Left lung (tissue), 4 donors: ENCODE measurements at regions not wholly inside any gene's neighbourhood (a gene's known extent, or its start where the extent isn't known, plus 50 kb on each side); places are given as distances from the start of the nearest gene placed in this dataset.

ENCODE experiments used
- ATAC-seq: fragments of 200-7000 bp; cut with Tn5 transposase; one replicate; pipeline ENCODE4 v1.9.1; 2020; ENCODE audit warnings: moderate library complexity
- DNase-seq, 4 donors: peaks; one replicate each; pipeline ENCODE4 v3.0.0-alpha.2; 2013 to 2020
- H3K27ac ChIP-seq, 2 donors: fragments of 200-600 bp; sonication (generic) in 1 of 2; one replicate each; pipeline versions ENCODE4 v1.5.0 to v1.8.0; 2020 to 2021
- H3K27me3 ChIP-seq, 2 donors: fragments of 200-600 bp; sonication (generic) in 1 of 2; one replicate each; pipeline versions ENCODE4 v1.5.0 to v1.8.0; 2020 to 2021
- H3K36me3 ChIP-seq, 2 donors: fragments of 200-600 bp; sonication (generic) in 1 of 2; one replicate each; pipeline versions ENCODE4 v1.5.0 to v1.8.0; 2020 to 2021
- H3K4me1 ChIP-seq, 2 donors: fragments of 200-600 bp; one replicate each; pipeline ENCODE4 v1.8.0; 2021
- H3K4me3 ChIP-seq, 2 donors: fragments of 200-600 bp; sonication (generic) in 1 of 2; one replicate each; pipeline versions ENCODE4 v1.5.0 to v1.8.0; 2020 to 2021; ENCODE audit warnings: mild to moderate bottlenecking in 1 of 2
- H3K9me3 ChIP-seq, 2 donors: fragments of 200-600 bp; sonication (generic) in 1 of 2; one replicate each; pipeline versions ENCODE4 v1.5.0 to v1.8.0; 2020 to 2021
- intact Hi-C, 2 donors: fragments of 100-400 bp; cut with DNase I; formaldehyde crosslinking; loops; one replicate each; pipeline versions ENCODE4 v1.11.2 to v1.14.2; 2022
- TF ChIP-seq, protein P1 (sequence below), 2 donors: fragments of 200-600 bp; sonication (generic) in 1 of 2; IDR thresholded peaks; one replicate each; pipeline versions ENCODE4 v1.5.0 to v1.8.0; 2021; ENCODE audit warnings: antibody characterized with exemption in 2 of 2
- donor health status: DM: no; HTN: yes; CAD: no.
- donor health status: DM: no; HTN: no; CAD: no.

DNA sequence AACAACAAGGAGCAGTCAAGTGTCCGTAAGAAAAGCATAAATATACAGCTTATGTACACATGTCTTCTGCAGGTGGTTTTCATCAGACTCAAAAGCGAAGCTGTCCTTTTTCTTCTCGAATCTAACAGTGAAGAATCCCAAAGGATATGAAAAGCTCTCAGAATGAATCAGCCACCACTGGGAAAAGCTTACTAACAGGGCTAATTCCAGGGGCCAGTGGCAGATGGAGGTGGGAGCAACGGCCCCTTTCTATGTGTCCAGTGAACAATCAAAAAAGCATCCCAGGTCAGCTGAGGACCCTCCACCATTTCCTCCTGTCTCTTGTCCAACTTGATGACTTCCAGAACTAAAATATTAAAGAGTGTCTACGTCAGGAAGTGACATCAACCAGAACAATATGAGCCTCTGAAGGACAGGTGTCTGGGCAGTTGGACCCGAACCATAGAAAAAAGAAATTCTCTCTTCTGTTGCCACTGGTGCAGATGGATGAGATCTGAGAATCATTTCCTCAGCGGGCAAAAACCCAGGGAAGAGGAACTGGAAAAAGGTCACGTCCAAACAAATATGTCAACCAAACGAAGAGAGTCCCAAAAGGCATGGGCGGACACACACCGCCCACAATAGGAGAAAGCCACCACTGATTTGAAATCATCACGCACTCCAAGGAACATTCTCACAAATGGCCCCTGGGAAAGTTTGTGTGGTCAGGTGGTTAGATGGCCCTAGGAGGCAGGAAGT, 70.4 kb upstream of the TIAM1 start:
- TF ChIP-seq, protein P1, sequence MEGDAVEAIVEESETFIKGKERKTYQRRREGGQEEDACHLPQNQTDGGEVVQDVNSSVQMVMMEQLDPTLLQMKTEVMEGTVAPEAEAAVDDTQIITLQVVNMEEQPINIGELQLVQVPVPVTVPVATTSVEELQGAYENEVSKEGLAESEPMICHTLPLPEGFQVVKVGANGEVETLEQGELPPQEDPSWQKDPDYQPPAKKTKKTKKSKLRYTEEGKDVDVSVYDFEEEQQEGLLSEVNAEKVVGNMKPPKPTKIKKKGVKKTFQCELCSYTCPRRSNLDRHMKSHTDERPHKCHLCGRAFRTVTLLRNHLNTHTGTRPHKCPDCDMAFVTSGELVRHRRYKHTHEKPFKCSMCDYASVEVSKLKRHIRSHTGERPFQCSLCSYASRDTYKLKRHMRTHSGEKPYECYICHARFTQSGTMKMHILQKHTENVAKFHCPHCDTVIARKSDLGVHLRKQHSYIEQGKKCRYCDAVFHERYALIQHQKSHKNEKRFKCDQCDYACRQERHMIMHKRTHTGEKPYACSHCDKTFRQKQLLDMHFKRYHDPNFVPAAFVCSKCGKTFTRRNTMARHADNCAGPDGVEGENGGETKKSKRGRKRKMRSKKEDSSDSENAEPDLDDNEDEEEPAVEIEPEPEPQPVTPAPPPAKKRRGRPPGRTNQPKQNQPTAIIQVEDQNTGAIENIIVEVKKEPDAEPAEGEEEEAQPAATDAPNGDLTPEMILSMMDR (IDR thresholded peaks at IDR 0.05): no peak
- ATAC-seq (no peak), DNase-seq (no peak)
- Histone ChIP-seq H3K36me3 (no peaks in the 10 kb centered on the region), H3K4me3 (no peak overlapping the region), H3K27me3 (no peaks in the 10 kb centered on the region), H3K9me3 (no peaks in the 10 kb centered on the region), H3K4me1 (no peaks in the 10 kb centered on the region), H3K27ac (no peak overlapping the region)
- intact Hi-C loops: no loop called here

DNA sequence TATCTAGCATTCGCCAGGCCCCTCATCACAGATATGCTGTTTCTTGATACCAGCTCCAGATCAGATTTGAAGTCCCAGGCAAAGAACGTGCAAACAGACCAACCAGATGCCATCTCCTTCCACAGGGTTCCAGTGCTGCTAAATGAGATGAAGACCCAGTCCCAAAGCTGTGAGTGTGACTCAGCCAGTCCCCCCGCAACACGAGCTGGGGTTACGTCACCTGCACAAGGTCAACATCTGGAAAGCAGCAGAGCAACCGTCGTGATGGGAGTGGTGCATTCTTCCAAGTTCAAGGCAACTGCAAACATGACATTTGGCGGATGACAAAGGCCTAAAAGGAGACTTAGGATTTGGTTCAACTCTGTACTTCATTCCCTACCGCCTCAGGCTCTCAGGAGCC, 69.6 kb upstream of the TIAM1 start:
- Histone ChIP-seq H3K4me3 (no peak overlapping the region), H3K4me1 (no peaks in the 10 kb centered on the region), H3K9me3 (no peaks in the 10 kb centered on the region), H3K27ac (no peak overlapping the region), H3K27me3 (no peaks in the 10 kb centered on the region), H3K36me3 (no peaks in the 10 kb centered on the region)
- TF ChIP-seq, protein P1 (IDR thresholded peaks at IDR 0.05): no peak
- DNase-seq: no peak
- intact Hi-C loops: no loop called here
- no peak for ATAC-seq

DNA sequence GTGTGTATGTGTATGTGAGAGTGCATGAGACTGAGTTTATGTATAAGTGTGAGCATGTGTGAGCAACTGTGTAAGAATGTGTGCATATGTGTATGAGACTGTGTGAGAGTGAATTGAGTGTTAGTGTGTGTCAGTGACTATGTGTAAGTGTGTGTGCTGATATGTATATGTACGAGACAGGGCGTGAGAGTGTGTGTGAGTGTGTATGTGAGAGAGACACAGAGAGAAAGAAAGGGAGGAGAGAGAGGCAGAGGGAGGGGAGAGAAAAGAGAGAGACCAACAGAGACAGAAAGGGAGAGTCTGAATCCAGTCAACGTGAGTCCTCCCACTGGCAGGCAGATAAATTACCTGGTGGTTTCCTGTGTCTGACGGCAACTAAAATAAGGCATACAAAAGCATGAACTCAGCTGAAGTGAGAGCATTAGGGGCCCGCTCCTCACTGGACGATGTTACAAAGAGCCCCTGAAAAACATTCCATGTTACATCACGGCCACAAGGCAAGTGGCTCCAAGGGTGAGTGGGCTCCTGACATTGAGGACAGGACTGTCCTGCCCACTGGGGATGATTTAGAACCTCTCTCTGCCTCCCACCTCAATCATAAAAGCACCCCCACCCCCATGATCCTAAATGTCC, 66.6 kb upstream of the TIAM1 start:
- DNase-seq (peak in 1 of 4 donors; percentile 26), ATAC-seq (no peak)
- Histone ChIP-seq H3K36me3 (no peaks in the 10 kb centered on the region), H3K27ac (no peak overlapping the region), H3K9me3 (no peaks in the 10 kb centered on the region), H3K4me1 (no peaks in the 10 kb centered on the region), H3K4me3 (no peak overlapping the region), H3K27me3 (no peaks in the 10 kb centered on the region)
- intact Hi-C loops: no loop called here
- TF ChIP-seq, protein P1 (IDR thresholded peaks at IDR 0.05): no peak

DNA sequence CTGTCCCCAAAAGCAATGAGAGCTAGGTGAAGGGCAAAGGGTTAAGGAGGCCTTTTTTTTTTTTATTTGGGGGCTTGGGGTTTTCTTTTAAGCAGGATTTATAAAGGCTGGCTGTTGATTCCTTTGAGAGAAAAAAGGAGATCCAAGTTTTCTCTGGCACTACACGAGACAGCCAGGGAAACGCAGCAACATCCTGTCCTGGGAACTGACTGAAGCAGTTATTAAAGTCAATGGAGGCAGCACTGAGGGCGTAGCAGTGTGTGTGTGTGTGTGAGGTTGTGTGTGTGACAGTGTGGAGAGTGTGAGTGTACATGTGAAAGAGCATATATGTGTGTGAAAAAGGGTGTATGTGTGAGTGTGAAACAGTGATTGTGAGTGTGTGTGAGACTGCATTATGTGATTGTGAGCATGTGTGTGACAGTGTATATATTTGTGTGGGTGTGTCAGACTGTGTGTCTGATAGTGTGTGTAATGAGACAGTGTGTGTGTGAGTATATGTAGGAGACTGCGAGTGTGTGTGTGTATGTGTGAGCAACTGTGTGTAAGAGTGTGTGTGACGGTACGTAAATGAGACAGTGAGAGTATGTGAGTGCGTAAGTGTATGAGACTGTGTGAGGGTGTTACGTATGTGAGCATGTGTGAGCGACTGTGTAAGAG, 65.9 kb upstream of the TIAM1 start:
- H3K4me3 ChIP-seq: no peak overlapping the region
- DNase-seq (peak in 1 of 4 donors; percentile 79), ATAC-seq (peak; percentile 44)
- TF ChIP-seq, protein P1 (IDR thresholded peaks at IDR 0.05): no peak
- no peaks in the 10 kb centered on the region for H3K27me3 ChIP-seq
- peak overlapping the region in 1 of 2 donors; percentile 19 for H3K27ac ChIP-seq
- H3K9me3 ChIP-seq: no peaks in the 10 kb centered on the region
- intact Hi-C loops: no loop called here
- no peaks in the 10 kb centered on the region for H3K36me3 ChIP-seq
- no peaks in the 10 kb centered on the region for H3K4me1 ChIP-seq
